ENCODE measurements at regions not wholly inside any gene's neighbourhood (a gene's known extent, or its start where the extent isn't known, plus 50 kb on each side); places are given as distances from the start of the nearest gene placed in this dataset.

GRCh38 chr2:128396500-128396891, 77.8 kb upstream of the HS6ST1 start:
- no peak for TF ChIP-seq CTCF (IDR thresholded peaks at IDR 0.05; ENCODE audit: low read depth, low read length)
- no peak for TF ChIP-seq EZH2phosphoT487 (IDR thresholded peaks at IDR 0.05; ENCODE audit: low read depth)
